SK-N-SH treated with all-trans-retinoic acid at 6 μM for 48 hours (cell line): ENCODE measurements at regions not wholly inside any gene's neighbourhood (a gene's known extent, or its start where the extent isn't known, plus 50 kb on each side); places are given as distances from the start of the nearest gene placed in this dataset.

Experiments used
- ATAC-seq: fragments of 200-7000 bp; cut with Tn5 transposase; 3 replicates; pipeline ENCODE4 v1.9.1; 2020; ENCODE audit warnings: mild to moderate bottlenecking, moderate library complexity
- ARNTL ChIP-seq: fragments of 450-650 bp; formaldehyde crosslinking; IDR thresholded peaks from 2 replicates; pipeline ENCODE4 v1.5.0; 2020; ENCODE audit warnings: low read depth, mild to moderate bottlenecking, moderate library complexity, borderline replicate concordance
- BACH2 ChIP-seq: fragments of 250-450 bp; sonication (Bioruptor Pico); IDR thresholded peaks from 2 replicates; pipeline ENCODE4 v1.9.0; 2021; ENCODE audit warnings: mild to moderate bottlenecking, borderline replicate concordance
- CSDC2 ChIP-seq: fragments of 250-450 bp; sonication (Bioruptor Pico); IDR thresholded peaks from 2 replicates; pipeline ENCODE4 v1.5.0; 2020; ENCODE audit warnings: mild to moderate bottlenecking, moderate library complexity
- ESRRG ChIP-seq: fragments of 250-450 bp; sonication (Bioruptor Pico); IDR thresholded peaks from 2 replicates; pipeline ENCODE4 v1.6.1; 2021; ENCODE audit warnings: mild to moderate bottlenecking
- GLIS3 ChIP-seq: fragments of 250-450 bp; sonication (Bioruptor Pico); IDR thresholded peaks from 2 replicates; pipeline ENCODE4 v1.5.0; 2020; ENCODE audit warnings: mild to moderate bottlenecking, moderate library complexity
- ISL1 ChIP-seq: fragments of 250-450 bp; sonication (Bioruptor Pico); IDR thresholded peaks from 2 replicates; pipeline ENCODE4 v2.1.2; 2022; ENCODE audit warnings: mild to moderate bottlenecking, moderate library complexity
- OSR1 ChIP-seq: fragments of 250-450 bp; sonication (Bioruptor Pico); IDR thresholded peaks from 2 replicates; pipeline ENCODE4 v1.8.0; 2022; ENCODE audit warnings: moderate library complexity, mild to moderate bottlenecking, inconsistent platforms
- PATZ1 ChIP-seq: fragments of 250-450 bp; sonication (Bioruptor Pico); IDR thresholded peaks from 2 replicates; pipeline ENCODE4 v1.8.0; 2020; ENCODE audit warnings: mild to moderate bottlenecking, moderate library complexity, borderline replicate concordance
- PPARA ChIP-seq: fragments of 250-450 bp; sonication (Bioruptor Pico); IDR thresholded peaks from 2 replicates; pipeline ENCODE4 v1.5.0; 2020; ENCODE audit warnings: mild to moderate bottlenecking, borderline replicate concordance
- RARB ChIP-seq: fragments of 250-450 bp; sonication (Bioruptor Pico); IDR thresholded peaks from 2 replicates; pipeline ENCODE4 v1.8.0; 2021; ENCODE audit warnings: mild to moderate bottlenecking, moderate library complexity
- SNAI2 ChIP-seq: fragments of 250-450 bp; sonication (Bioruptor Pico); IDR thresholded peaks from 2 replicates; pipeline ENCODE4 v1.5.0; 2020; ENCODE audit warnings: mild to moderate bottlenecking, moderate library complexity
- TCF4 ChIP-seq: fragments of 250-450 bp; sonication (Bioruptor Pico); IDR thresholded peaks from 2 replicates; pipeline ENCODE4 v1.8.0; 2021; ENCODE audit warnings: mild to moderate bottlenecking, moderate library complexity, borderline replicate concordance
- TOX ChIP-seq: fragments of 250-450 bp; sonication (Bioruptor Pico); IDR thresholded peaks from 2 replicates; pipeline ENCODE4 v1.8.0; 2021; ENCODE audit warnings: mild to moderate bottlenecking, moderate library complexity, borderline replicate concordance
- TSHZ2 ChIP-seq: fragments of 250-450 bp; sonication (Bioruptor Pico); IDR thresholded peaks from 2 replicates; pipeline ENCODE4 v1.5.0; 2020; ENCODE audit warnings: mild to moderate bottlenecking, moderate library complexity
- ZC3H10 ChIP-seq: fragments of 250-450 bp; sonication (Bioruptor Pico); IDR thresholded peaks from 2 replicates; pipeline ENCODE4 v1.5.1; 2021; ENCODE audit warnings: mild to moderate bottlenecking, moderate library complexity
- ZFP3 ChIP-seq: fragments of 250-450 bp; sonication (Bioruptor Pico); IDR thresholded peaks from 2 replicates; pipeline ENCODE4 v1.5.0; 2020; ENCODE audit warnings: mild to moderate bottlenecking, moderate library complexity
- ZFP30 ChIP-seq: fragments of 450-650 bp; formaldehyde crosslinking; IDR thresholded peaks from 2 replicates; pipeline ENCODE4 v1.5.0; 2022; ENCODE audit warnings: mild to moderate bottlenecking, moderate library complexity
- ZNF565 ChIP-seq: fragments of 450-650 bp; formaldehyde crosslinking; conservative IDR thresholded peaks from 2 replicates; pipeline ENCODE4 v1.5.0; 2020; ENCODE audit warnings: low read depth, mild to moderate bottlenecking, moderate library complexity
- ZNF70 ChIP-seq: fragments of 450-650 bp; formaldehyde crosslinking; IDR thresholded peaks from 2 replicates; pipeline ENCODE4 v1.5.0; 2020; ENCODE audit warnings: mild to moderate bottlenecking, moderate library complexity
- ZNF8 ChIP-seq: fragments of 450-650 bp; formaldehyde crosslinking; IDR thresholded peaks from 2 replicates; pipeline ENCODE4 v1.5.0; 2020; ENCODE audit warnings: mild to moderate bottlenecking, moderate library complexity
- TF ChIP-seq, protein P1 (sequence below): fragments of 250-450 bp; sonication (Bioruptor Pico); IDR thresholded peaks from 2 replicates; pipeline ENCODE4 v1.8.0; 2021; ENCODE audit warnings: low read depth, mild to moderate bottlenecking, moderate library complexity, borderline replicate concordance
- TF ChIP-seq, protein P2 (sequence below): fragments of 250-450 bp; sonication (Bioruptor Pico); IDR thresholded peaks from 2 replicates; pipeline ENCODE4 v1.5.1; 2020; ENCODE audit warnings: low read depth, mild to moderate bottlenecking, moderate library complexity
- TF ChIP-seq, protein P3 (sequence below): fragments of 250-450 bp; sonication (Bioruptor Pico); IDR thresholded peaks from 2 replicates; pipeline ENCODE4 v1.5.1; 2021; ENCODE audit warnings: mild to moderate bottlenecking, moderate library complexity

DNA sequence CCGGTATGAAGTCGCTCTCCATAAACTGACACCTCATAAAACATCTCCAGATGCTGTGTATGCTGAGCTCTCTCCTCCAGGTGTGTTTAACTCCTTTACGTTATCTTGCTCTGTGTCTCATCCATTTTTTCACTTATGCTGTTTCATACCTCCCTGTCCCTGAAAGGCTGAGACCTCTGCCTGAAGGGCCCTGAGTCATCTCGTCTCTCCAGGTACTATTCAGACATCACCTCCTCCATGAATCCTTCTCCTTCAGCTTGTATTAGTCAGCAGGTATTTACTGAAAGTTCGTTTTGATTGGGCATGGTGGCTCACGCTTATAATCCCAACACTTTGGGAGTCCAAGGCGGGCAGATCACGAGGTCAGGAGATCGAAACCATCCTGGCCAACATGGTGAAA lies 244.5 kb upstream of the EPHA4 start:
- ATAC-seq = no peak
- TF ChIP-seq ZNF8 (CRISPR knock-in tag) (no peak), CSDC2 (no peak), SNAI2 (CRISPR knock-in tag) (no peak), ZNF70 (no peak), ISL1 (no peak), ZC3H10 (CRISPR knock-in tag) (no peak), TOX (CRISPR knock-in tag) (no peak), TSHZ2 (CRISPR knock-in tag) (no peak), OSR1 (CRISPR knock-in tag) (no peak)
- TF ChIP-seq, protein P1, sequence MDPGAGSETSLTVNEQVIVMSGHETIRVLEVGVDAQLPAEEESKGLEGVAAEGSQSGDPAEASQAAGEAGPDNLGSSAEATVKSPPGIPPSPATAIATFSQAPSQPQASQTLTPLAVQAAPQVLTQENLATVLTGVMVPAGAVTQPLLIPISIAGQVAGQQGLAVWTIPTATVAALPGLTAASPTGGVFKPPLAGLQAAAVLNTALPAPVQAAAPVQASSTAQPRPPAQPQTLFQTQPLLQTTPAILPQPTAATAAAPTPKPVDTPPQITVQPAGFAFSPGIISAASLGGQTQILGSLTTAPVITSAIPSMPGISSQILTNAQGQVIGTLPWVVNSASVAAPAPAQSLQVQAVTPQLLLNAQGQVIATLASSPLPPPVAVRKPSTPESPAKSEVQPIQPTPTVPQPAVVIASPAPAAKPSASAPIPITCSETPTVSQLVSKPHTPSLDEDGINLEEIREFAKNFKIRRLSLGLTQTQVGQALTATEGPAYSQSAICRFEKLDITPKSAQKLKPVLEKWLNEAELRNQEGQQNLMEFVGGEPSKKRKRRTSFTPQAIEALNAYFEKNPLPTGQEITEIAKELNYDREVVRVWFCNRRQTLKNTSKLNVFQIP = no peak
- TF ChIP-seq, protein P2, sequence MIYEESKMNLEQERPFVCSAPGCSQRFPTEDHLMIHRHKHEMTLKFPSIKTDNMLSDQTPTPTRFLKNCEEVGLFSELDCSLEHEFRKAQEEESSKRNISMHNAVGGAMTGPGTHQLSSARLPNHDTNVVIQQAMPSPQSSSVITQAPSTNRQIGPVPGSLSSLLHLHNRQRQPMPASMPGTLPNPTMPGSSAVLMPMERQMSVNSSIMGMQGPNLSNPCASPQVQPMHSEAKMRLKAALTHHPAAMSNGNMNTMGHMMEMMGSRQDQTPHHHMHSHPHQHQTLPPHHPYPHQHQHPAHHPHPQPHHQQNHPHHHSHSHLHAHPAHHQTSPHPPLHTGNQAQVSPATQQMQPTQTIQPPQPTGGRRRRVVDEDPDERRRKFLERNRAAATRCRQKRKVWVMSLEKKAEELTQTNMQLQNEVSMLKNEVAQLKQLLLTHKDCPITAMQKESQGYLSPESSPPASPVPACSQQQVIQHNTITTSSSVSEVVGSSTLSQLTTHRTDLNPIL (CRISPR knock-in tag) = no peak

DNA sequence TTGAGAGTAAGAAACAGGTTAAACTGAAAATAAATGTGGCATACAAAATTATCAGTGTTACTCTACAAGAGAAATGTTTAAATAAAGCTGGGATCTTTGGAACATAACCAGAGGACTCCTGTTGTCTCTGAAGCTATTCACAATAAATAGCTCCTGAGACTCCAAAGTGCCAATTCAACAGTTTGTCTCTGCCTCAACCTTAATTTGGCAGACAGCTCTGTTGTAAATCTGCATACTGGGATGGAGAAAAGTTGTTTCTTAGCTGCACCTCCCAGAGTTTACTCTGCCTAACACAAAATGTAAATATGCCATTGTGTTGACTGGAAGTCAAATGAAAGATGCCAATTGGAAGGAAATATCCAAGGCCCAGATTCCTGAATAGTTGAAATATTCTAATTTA lies 238.5 kb upstream of the EPHA4 start:
- no peak for ATAC-seq
- TF ChIP-seq CSDC2 (no peak), TOX (CRISPR knock-in tag) (no peak), GLIS3 (CRISPR knock-in tag) (no peak), ISL1 (no peak), ZFP30 (CRISPR knock-in tag) (no peak), PPARA (CRISPR knock-in tag) (no peak), PATZ1 (CRISPR knock-in tag) (no peak), ZC3H10 (CRISPR knock-in tag) (no peak), ZNF565 (no peak), RARB (CRISPR knock-in tag) (no peak), TCF4 (CRISPR knock-in tag) (no peak), BACH2 (CRISPR knock-in tag) (no peak), OSR1 (CRISPR knock-in tag) (no peak), ZFP3 (CRISPR knock-in tag) (no peak), TSHZ2 (CRISPR knock-in tag) (no peak), ESRRG (no peak), ARNTL (CRISPR knock-in tag) (no peak)
- TF ChIP-seq, protein P2 (CRISPR knock-in tag) = no peak
- TF ChIP-seq, protein P3, sequence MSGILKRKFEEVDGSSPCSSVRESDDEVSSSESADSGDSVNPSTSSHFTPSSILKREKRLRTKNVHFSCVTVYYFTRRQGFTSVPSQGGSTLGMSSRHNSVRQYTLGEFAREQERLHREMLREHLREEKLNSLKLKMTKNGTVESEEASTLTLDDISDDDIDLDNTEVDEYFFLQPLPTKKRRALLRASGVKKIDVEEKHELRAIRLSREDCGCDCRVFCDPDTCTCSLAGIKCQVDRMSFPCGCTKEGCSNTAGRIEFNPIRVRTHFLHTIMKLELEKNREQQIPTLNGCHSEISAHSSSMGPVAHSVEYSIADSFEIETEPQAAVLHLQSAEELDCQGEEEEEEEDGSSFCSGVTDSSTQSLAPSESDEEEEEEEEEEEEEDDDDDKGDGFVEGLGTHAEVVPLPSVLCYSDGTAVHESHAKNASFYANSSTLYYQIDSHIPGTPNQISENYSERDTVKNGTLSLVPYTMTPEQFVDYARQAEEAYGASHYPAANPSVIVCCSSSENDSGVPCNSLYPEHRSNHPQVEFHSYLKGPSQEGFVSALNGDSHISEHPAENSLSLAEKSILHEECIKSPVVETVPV (CRISPR knock-in tag) = no peak
